Fibroblast of skin of right quadriceps (primary cell): ENCODE measurements at regions not wholly inside any gene's neighbourhood (a gene's known extent, or its start where the extent isn't known, plus 50 kb on each side); places are given as distances from the start of the nearest gene placed in this dataset.
"Not testable (repeated sequence)": the region's sequence is repeated elsewhere in the genome, so short reads cannot be mapped to it uniquely, and the experiment has no call there.

Source experiments
- DNase-seq: peaks from one replicate; pipeline ENCODE4 v3.0.0-alpha.2; 2013

- DNase-seq: no peak
These were observed 1044.5 kb upstream of the NOVA1 start for GRCh38 chr14:27642251-27642866.

DNA sequence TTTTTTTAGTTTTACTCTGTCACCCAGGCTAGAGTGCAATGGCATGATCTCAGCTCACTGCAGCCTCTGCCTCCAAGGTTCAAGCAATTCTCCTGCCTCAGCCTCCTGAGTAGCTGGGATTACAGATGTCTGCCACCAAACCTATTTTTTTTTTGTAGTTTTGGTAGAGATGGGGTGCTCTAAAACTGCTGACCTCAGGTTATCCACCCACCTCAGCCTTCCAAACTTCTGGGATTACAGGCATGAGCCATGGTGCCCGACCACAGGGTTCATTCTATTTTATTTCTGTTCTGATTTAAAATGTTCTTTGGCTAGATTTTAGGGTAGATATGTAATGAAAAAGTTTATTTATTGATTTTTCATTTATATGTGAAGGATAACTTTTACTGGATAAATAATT is 1062.8 kb upstream of the NOVA1 start:
- DNase-seq: no peak

DNA sequence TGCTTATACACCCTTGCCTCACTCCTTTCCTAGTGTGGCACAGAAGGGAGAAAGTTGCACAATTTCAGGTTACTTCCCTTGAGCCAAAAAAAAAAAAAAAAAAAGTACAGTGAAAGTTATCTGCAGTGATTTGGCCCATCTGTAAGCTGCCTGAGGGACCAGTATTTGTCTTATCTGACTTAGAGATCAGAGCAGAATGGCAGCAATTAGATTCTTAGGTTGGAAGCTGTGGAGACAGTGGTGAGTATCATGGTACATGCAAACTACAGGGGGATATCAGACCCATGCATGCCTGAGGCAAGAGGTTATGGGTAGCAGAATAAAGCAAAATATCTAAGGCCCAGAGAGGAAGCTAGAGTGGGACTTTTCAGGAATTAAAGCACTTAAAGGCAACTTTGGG is 1070.7 kb upstream of the NOVA1 start:
- no peak for DNase-seq

DNA sequence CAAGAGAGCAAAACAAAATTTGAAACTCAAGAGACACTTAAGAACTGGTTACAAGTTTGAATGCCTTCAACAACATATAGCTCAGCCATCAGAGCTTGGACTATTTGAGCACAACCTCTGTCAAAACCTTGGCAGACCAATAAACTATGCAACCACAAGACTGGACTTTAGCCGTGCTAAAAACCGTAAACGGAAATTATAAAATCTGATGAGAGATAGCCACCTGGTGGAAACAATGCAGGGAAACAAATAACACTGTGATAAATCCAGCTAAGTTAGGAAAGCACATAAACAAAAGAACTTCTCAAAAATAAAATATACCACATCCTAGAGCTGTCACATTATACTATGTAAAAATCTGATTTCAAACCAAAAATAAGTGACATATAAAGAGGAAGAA is 1074.2 kb upstream of the NOVA1 start:
- no peak for DNase-seq

DNA sequence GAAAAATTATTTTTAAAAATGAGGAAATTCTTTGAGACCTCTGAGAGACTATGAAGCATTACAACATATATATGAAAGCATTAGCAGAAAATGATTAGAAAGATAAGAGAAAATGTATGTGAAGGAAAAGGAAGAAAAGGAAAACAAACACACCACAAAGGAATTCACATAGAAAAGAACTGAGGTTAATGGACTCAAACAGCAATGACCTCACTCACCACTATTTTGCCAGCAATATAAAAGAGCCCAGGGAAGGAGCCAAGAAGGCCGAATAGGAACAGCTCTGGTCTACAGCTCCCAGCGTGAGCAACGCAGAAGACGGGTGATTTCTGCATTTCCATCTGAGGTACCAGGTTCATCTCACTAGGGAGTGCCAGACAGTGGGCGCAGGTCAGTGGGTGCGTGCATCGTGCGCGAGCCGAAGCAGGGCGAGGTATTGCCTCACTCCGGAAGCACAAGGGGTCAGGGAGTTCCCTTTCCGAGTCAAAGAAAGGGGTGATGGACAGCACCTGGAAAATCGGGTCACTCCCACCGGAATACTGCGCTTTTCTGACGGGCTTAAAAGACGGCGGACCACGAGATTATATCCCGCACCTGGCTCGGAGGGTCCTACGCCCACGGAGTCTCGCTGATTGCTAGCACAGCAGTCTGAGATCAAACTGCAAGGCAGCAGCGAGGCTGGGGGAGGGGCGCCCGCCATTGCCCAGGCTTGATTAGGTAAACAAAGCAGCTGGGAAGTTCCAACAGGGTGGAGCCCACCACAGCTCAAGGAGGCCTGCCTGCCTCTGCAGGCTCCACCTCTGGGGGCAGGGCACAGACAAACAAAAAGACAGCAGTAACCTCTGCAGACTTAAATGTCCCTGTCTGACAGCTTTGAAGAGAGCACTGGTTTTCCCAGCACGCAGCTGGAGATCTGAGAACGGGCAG is 1075.2 kb upstream of the NOVA1 start:
- not testable (repeated sequence) for DNase-seq

GRCh38 chr14:27686137-27686536 is 1080.5 kb upstream of the FOXG1 start:
- no peak for DNase-seq

- no peak for DNase-seq
These were observed 1077.6 kb upstream of the FOXG1 start for GRCh38 chr14:27688841-27689444.

DNA sequence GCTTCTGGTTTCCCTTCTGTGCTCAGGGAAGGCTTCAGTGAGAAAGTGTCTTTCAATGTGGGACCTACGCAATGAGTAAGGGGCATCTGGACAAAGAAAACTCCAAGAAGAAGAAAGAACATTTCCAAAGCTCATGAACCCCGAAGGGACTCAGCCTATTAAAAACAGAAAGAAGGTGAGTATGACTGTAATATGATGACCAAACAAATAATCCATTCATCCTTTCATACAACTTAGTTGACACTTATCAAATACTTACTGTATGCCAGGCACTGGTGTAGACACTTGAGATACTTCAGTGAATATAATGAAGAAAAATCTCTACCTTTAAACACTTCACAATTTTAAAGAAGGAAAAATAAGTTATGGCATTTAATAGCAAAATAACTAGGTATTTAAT is 1054.2 kb upstream of the FOXG1 start:
- DNase-seq: no peak

- no peak for DNase-seq
These were observed 1051.0 kb upstream of the FOXG1 start for GRCh38 chr14:27715561-27715960.

DNA sequence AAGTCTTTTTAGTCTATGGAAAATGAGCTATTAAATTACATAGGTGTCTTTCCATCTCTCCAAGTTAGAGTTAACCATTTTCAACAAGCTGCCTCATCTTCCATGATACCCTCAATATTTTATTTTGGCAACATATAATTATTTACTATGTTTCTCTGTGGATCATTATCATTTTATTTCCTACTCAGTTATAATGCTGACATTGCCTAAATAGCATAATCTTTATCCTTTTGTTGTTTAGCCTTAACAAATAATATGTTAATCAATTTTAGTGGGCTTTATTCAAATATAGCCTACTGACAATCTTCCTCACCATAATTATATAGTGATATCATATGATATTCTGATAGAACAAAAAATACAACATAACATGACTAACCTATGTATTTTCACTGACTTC is 1044.8 kb upstream of the FOXG1 start:
- DNase-seq: no peak

- DNase-seq: no peak
These were observed 1041.1 kb upstream of the FOXG1 start for GRCh38 chr14:27725482-27725881.

DNA sequence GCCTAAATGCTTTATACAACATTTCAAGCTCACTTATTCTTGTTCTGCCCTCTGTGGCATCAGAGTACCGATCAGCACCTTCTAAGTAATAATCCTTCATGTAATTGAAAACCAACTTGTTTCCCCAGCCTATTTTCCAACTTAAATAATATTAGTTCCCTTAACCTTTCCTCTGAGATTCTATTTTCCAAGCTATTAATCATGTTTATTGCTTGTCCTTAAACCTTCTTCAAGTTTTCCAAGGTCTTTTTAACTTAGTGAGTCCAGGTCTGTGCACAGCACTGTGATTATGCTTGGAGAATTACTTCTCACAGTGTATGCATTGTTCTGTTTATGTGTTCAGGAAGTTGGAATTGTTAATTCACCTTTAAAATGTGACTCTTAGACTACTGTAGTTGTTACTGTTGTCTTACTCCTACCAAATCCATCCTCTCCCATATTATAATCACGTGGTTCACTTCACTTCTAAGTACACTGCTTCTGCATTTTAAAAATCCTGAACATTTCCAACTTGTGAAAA is 1039.3 kb upstream of the FOXG1 start:
- no peak for DNase-seq

DNA sequence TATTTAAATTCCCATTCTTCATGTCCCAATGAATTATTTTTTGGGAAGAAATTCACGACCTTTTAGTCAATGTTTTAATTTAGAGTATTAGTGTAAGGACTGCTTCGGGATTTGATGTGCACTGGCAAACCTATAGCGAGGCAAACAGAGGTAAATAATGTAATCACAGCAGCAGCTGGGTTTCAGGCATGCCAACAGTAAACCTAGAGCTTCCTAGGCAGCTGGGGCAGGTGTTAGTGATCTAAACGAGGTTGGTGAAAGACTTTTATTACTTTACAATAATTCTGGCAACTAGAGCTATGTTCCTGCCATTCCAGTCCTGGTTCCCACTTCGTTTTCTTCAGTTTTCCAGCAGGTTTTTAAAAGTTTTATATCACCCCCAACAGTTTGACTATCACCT is 1036.4 kb upstream of the FOXG1 start:
- DNase-seq: no peak

GRCh38 chr14:27739657-27740156 is 1026.9 kb upstream of the FOXG1 start:
- DNase-seq: no peak

GRCh38 chr14:27750114-27750513 is 1016.5 kb upstream of the FOXG1 start:
- no peak for DNase-seq

GRCh38 chr14:27757642-27758041 is 1008.9 kb upstream of the FOXG1 start:
- DNase-seq: not testable (repeated sequence)

DNA sequence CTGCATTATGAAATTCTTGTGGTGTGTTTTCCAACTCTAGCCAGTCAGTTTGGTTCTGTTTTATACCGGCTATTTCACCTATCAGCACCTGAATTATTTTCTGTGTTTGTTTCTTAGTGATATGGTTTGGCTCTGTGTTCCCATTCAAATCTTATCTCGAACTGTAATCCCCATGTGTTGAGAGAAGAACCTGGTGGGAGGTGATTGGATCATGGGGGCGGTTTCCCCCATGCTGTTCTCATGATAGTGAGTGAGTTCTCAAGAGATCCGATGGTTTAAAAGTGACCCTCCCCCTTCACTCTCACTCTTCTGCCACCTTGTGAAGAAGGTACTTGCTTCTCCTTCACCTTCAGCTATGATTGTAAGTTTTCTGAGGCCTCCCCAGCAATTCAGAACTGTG is 1006.2 kb upstream of the FOXG1 start:
- DNase-seq: not testable (repeated sequence)

GRCh38 chr14:27799066-27800028 is 967.2 kb upstream of the FOXG1 start:
- DNase-seq: not testable (repeated sequence)

- DNase-seq: not testable (repeated sequence)
These were observed 948.7 kb upstream of the FOXG1 start for GRCh38 chr14:27817746-27818430.

DNA sequence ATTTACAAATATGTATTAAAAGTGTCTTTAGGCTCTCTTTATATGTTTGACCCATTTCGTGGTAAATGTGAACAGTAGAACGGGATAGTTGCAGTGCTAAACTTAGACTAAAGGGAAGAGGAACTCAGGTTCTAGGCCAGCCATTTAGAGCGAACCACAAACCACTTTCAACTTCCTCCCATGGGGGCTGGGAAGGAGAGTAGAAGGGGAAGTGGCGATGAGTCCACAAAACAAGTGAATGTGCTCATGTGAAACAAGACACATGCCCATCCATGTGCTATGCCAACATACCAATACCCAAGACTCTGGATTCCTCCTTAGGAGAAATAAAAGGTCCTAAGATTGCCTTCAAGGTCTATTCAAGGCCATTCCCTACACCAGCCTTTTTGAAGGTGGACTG is 940.4 kb upstream of the FOXG1 start:
- not testable (repeated sequence) for DNase-seq

- DNase-seq: not testable (repeated sequence)
These were observed 934.6 kb upstream of the FOXG1 start for GRCh38 chr14:27831978-27832377.

DNA sequence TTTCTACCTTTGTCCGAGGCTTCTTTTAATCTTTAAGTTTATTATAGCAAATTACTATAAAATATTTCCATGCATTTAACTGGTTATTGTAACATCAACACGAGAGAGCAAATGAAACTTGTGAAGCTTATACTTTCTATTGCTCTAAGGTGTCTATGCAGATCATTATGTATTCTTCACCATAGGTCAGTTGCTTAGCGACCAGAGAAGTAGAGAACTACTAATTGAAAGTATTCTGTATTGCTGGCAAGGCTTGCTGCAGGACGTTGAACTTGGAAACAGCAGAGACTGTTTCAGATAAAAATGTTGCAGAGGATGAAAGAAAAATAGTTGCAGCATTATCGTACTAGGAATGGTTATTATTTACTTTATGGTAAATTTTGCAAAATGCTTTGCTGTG is 933.6 kb upstream of the FOXG1 start:
- not testable (repeated sequence) for DNase-seq
